HFFc6 (cell line): ENCODE measurements at regions not wholly inside any gene's neighbourhood (a gene's known extent, or its start where the extent isn't known, plus 50 kb on each side); places are given as distances from the start of the nearest gene placed in this dataset.
"Not testable (repeated sequence)": the region's sequence is repeated elsewhere in the genome, so short reads cannot be mapped to it uniquely, and the experiment has no call there.

Experiments used
- DNase-seq: peaks from one replicate; pipeline ENCODE4 v3.0.0-alpha.2; 2018
- H3K27ac Mint-ChIP-seq: 2 replicates; pipeline ENCODE4 v1.8.0; 2020; ENCODE audit warnings: mild to moderate bottlenecking, mixed read lengths
- H3K27me3 Mint-ChIP-seq: 2 replicates; pipeline ENCODE4 v1.8.0; 2021; ENCODE audit warnings: mild to moderate bottlenecking, moderate library complexity, mixed read lengths; ENCODE audit not compliant: insufficient read depth
- H3K36me3 Mint-ChIP-seq: 2 replicates; pipeline ENCODE4 v1.8.0; 2021; ENCODE audit warnings: low read depth, mixed read lengths
- H3K4me1 Mint-ChIP-seq: 2 replicates; pipeline ENCODE4 v1.8.0; 2020; ENCODE audit warnings: low read depth, mixed read lengths
- H3K4me3 Mint-ChIP-seq: 2 replicates; pipeline ENCODE4 v1.8.0; 2020; ENCODE audit warnings: mild to moderate bottlenecking, moderate library complexity, mixed read lengths
- H3K9me3 Mint-ChIP-seq: 2 replicates; pipeline ENCODE4 v1.8.0; 2020; ENCODE audit warnings: mild to moderate bottlenecking, mixed read lengths
- TF ChIP-seq, protein P1 (sequence below): fragments of 200-600 bp; sonication (generic); IDR thresholded peaks from 2 replicates; pipeline ENCODE4 v1.5.0; 2021; ENCODE audit warnings: antibody characterized with exemption, mild to moderate bottlenecking

DNA sequence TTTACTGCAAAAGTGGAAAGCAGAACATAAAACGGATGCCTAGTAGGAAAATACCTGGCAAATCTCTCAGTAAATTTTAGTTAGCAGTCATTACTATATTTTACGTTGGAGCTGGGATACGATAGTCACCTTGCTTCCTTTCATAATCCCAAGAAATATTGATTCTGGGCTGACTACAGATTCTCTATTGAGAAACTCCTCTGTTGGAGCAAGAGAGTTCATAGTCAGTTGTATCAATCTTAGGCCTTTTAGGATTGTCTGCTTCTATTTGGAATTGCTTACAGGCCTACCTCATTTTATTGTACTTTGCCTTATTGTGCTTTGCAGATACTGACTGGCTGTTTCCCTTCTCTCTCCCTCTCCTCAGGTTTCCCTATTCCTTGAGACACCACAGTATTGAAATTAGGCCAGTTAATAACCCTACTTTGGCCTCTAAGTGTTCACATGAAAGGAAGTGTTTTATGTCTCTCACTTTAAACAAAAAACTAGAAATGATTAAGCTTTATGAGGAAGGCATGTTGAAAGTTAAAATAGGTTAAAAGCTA lies 233.7 kb upstream of the TARS1 start:
- Mint-ChIP-seq H3K4me1 (peaks cover 12% of the 10 kb centered on the region), H3K36me3 (no peaks in the 10 kb centered on the region), H3K9me3 (no peaks in the 10 kb centered on the region), H3K27me3 (no peaks in the 10 kb centered on the region), H3K4me3 (no peak overlapping the region), H3K27ac (no peak overlapping the region)
- DNase-seq: no peak
- TF ChIP-seq, protein P1, sequence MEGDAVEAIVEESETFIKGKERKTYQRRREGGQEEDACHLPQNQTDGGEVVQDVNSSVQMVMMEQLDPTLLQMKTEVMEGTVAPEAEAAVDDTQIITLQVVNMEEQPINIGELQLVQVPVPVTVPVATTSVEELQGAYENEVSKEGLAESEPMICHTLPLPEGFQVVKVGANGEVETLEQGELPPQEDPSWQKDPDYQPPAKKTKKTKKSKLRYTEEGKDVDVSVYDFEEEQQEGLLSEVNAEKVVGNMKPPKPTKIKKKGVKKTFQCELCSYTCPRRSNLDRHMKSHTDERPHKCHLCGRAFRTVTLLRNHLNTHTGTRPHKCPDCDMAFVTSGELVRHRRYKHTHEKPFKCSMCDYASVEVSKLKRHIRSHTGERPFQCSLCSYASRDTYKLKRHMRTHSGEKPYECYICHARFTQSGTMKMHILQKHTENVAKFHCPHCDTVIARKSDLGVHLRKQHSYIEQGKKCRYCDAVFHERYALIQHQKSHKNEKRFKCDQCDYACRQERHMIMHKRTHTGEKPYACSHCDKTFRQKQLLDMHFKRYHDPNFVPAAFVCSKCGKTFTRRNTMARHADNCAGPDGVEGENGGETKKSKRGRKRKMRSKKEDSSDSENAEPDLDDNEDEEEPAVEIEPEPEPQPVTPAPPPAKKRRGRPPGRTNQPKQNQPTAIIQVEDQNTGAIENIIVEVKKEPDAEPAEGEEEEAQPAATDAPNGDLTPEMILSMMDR: no peak

DNA sequence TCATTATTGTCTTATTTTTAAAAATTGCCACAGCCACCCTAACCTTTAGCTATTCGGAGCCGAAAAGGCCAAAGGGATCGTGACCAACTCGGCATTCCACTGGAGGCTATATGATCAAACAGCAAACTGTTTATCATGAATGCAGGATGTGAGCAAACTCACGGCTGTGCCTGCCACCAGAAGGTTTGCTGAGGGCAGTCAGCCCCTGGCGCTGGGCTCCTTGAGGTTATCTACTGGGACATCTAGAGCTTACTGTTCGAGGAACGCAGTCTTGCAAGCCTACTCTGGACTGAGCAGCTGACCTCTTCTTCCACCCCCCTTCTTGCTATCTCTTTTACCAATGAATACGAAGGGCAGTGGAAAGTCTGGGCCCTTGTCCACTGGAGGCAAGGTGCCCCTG lies 231.5 kb upstream of the TARS1 start:
- Mint-ChIP-seq H3K4me1 (peaks cover 12% of the 10 kb centered on the region), H3K27ac (no peak overlapping the region), H3K4me3 (no peak overlapping the region), H3K9me3 (no peaks in the 10 kb centered on the region), H3K27me3 (no peaks in the 10 kb centered on the region), H3K36me3 (no peaks in the 10 kb centered on the region)
- TF ChIP-seq, protein P1: no peak
- no peak for DNase-seq

DNA sequence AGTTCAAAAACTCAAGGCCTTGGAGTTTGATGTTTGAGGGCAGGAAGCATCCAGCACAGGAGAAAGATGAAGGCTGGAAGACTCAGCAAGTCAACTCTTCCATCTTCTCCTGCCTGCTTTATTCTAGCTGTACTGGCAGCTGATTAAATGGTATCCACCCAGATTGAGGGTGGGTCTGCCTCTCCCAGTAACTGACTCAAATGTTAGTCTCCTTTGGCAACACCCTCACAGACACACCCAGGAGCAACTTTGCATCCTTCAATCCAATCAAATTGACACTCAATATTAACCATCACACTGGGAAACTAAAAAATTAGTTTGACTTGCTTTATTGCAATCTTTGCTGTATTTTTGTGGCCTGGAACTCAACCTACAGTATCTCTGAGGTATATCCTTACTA lies 230.5 kb upstream of the TARS1 start:
- H3K36me3 Mint-ChIP-seq, DNase-seq, H3K27me3 Mint-ChIP-seq, H3K4me1 Mint-ChIP-seq, H3K27ac Mint-ChIP-seq, H3K9me3 Mint-ChIP-seq, H3K4me3 Mint-ChIP-seq: not testable (repeated sequence)

DNA sequence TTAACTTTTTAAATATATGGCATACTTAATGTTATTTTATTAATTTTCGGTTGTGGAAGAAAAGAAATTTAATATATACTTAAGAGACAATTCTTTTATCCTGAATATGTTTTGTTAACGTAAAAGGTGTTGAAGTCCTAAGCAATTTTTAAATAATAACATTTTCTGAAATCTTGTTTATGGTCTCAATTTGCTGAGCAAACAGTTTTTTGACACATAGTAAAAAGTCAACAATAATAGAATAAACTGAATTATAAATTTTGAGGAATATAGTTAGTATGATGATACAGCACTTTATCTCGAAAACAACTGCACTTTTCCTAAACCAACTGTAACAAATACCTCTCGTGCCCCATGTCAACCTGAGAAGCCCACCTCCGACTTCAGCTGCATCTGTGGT lies 229.8 kb upstream of the TARS1 start:
- no peaks in the 10 kb centered on the region for H3K27me3 Mint-ChIP-seq

DNA sequence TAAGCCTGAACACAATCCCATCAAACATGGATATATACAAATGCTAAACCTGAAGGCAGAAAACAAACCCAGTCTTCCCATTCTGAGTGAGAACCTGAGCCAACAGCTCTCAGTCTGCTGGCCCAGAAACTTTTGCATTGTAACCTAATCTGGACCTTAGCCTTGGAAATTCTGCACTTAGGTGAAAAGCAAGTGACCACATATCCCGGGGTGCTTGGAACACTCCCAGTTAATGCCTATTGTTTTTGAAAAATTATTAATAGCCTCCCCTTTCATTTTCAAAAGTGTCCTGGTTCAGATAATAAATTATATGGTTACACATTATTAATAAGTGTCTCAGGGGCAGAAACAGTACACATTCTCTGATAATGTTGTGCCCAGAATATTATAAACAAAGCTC lies 228.3 kb upstream of the TARS1 start:
- H3K36me3 Mint-ChIP-seq: no peaks in the 10 kb centered on the region
- TF ChIP-seq, protein P1: no peak
- H3K27me3 Mint-ChIP-seq: no peaks in the 10 kb centered on the region
- no peak overlapping the region for H3K4me3 Mint-ChIP-seq
- DNase-seq: no peak
- H3K27ac Mint-ChIP-seq: no peak overlapping the region
- H3K9me3 Mint-ChIP-seq: no peaks in the 10 kb centered on the region
- H3K4me1 Mint-ChIP-seq: no peaks in the 10 kb centered on the region

More for the DNA sequence above, 229.8 kb upstream of the TARS1 start:
- no peak overlapping the region for H3K4me3 Mint-ChIP-seq
- no peaks in the 10 kb centered on the region for H3K9me3 Mint-ChIP-seq
- TF ChIP-seq, protein P1: no peak
- H3K4me1 Mint-ChIP-seq: peaks cover 2% of the 10 kb centered on the region
- no peak overlapping the region for H3K27ac Mint-ChIP-seq
- H3K36me3 Mint-ChIP-seq: no peaks in the 10 kb centered on the region
- no peak for DNase-seq

DNA sequence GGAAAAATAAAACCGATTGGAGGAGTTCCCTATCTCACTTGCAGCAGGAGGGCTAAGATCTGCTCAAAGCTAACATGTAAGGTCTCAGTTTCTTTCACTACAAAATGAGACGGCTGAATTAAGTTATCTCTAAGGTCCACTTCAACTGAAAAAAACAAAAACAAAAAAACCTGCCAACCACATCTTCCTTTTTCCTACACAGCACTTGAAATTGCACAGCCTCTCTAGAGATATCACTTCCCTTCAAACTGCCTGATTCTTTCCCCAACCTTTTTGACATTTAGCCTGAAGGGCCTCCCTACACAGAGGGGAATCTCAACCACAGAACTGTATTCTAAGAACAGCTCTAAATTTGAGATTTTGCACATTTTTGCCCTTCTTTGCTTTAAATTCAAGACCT lies 227.9 kb upstream of the TARS1 start:
- no peak for DNase-seq
- H3K4me3 Mint-ChIP-seq: no peak overlapping the region
- TF ChIP-seq, protein P1: no peak
- no peaks in the 10 kb centered on the region for H3K36me3 Mint-ChIP-seq
- no peaks in the 10 kb centered on the region for H3K9me3 Mint-ChIP-seq
- H3K27ac Mint-ChIP-seq: no peak overlapping the region
- no peaks in the 10 kb centered on the region for H3K27me3 Mint-ChIP-seq
- H3K4me1 Mint-ChIP-seq: no peaks in the 10 kb centered on the region
